Adrenal gland (tissue), 9 donors: ENCODE measurements at regions not wholly inside any gene's neighbourhood (a gene's known extent, or its start where the extent isn't known, plus 50 kb on each side); places are given as distances from the start of the nearest gene placed in this dataset.

ENCODE experiments used
- DNase-seq, 7 donors: peaks; one replicate each; pipeline ENCODE4 v3.0.0-alpha.2; 2019 to 2020
- H3K27ac ChIP-seq, 5 donors: fragments of 200-600 bp; sonication (generic) in 4 of 5; 1 replicate in 3 of 5; 2 replicates in 2 of 5; pipeline versions ENCODE4 v1.5.1 to v1.8.0; 2016 to 2020; ENCODE audit warnings: mild to moderate bottlenecking in 1 of 5
- H3K27me3 ChIP-seq: fragments of 200-600 bp; 2 replicates; pipeline ENCODE4 v1.8.0; 2021
- H3K36me3 ChIP-seq, 2 donors: fragments of 200-600 bp; replicated peaks in 1 of 2; 1 replicate in 1 of 2; 2 replicates in 1 of 2; pipeline versions ENCODE4 v1.5.1 to v1.8.0; 2018 to 2022
- H3K4me1 ChIP-seq, 2 donors: fragments of 200-600 bp; replicated peaks in 1 of 2; 1 replicate in 1 of 2; 2 replicates in 1 of 2; pipeline versions ENCODE4 v1.5.1 to v1.8.0; 2018 to 2021
- H3K4me3 ChIP-seq, 4 donors: fragments of 200-600 bp; sonication (generic) in 3 of 4; one replicate each; pipeline ENCODE4 v1.5.1; 2016 to 2018
- H3K9me3 ChIP-seq, 3 donors: fragments of 200-600 bp; sonication (generic) in 1 of 3; replicated peaks in 1 of 3; 1 replicate in 2 of 3; 2 replicates in 1 of 3; pipeline versions ENCODE4 v1.5.1 to v1.8.0; 2016 to 2021
- CTCF ChIP-seq, 6 experiments: fragments of 450-650 bp in 4 of 6; fragments of 200-600 bp in 2 of 6; sonication (generic) in 1 of 6; IDR thresholded peaks; 1 replicate in 5 of 6; 2 replicates in 1 of 6; pipeline versions ENCODE4 v1.5.1 to v1.8.0; 2016 to 2021; ENCODE audit warnings: antibody characterized with exemption in 6 of 6, mild to moderate bottlenecking in 2 of 6, moderate library complexity in 1 of 6
- POLR2A ChIP-seq, 2 donors: fragments of 450-650 bp; IDR thresholded peaks; one replicate each; pipeline ENCODE4 v1.6.1; 2017; ENCODE audit warnings: antibody characterized with exemption in 2 of 2, mild to moderate bottlenecking in 2 of 2, moderate library complexity in 1 of 2
- WGBS, 4 donors: extraction: QIAGEN DNeasy Blood & Tissue Kit in 2 of 4; methylation state at CpG; one replicate each; pipeline versions ENCODE4 v1.1.5 to v1.1.7; 2013 to 2017; 5-methylcytosine and 5-hydroxymethylcytosine counted together
- intact Hi-C, 2 donors: fragments of 100-400 bp; cut with DNase I; formaldehyde crosslinking; loops; one replicate each; pipeline versions ENCODE4 v1.14.1 to v1.15.0; 2022 to 2023
- donor health status: healthy with polysubstance abuse.
- donor health status: Bipolar disorder and iron deficiency.
- donor health status: DM: yes; HTN: yes; CAD: no.
- donor health status: DM: no; HTN: no; CAD: no.
- donor health status: DM: no; HTN: no; CAD: no.

- H3K4me1 ChIP-seq: no peaks in the 10 kb centered on the region
- 68 to 81% (median 78%) methylated on average over 5 of the region's 5 CpGs for WGBS, 4 donors
- no peak overlapping the region for H3K27ac ChIP-seq
- no peaks in the 10 kb centered on the region for H3K36me3 ChIP-seq
- no peaks in the 10 kb centered on the region for H3K9me3 ChIP-seq
- TF ChIP-seq CTCF (IDR thresholded peaks at IDR 0.05) (no peak), POLR2A (IDR thresholded peaks at IDR 0.05) (no peak)
- H3K27me3 ChIP-seq: no peaks in the 10 kb centered on the region
- H3K4me3 ChIP-seq: no peak overlapping the region
- intact Hi-C loops: no loop called here
- no peak for DNase-seq
These were observed 68.5 kb upstream of the SASH1 start for GRCh38 chr6:148273962-148274752.

- intact Hi-C loops: no loop called here
- TF ChIP-seq POLR2A (IDR thresholded peaks at IDR 0.05) (no peak), CTCF (IDR thresholded peaks at IDR 0.05) (no peak)
- 70 to 87% (median 78%) methylated on average over 2 of the region's 2 CpGs for WGBS, 4 donors
- Histone ChIP-seq H3K4me1 (no peaks in the 10 kb centered on the region), H3K36me3 (no peaks in the 10 kb centered on the region), H3K9me3 (no peaks in the 10 kb centered on the region), H3K27me3 (no peaks in the 10 kb centered on the region), H3K4me3 (no peak overlapping the region), H3K27ac (no peak overlapping the region)
- DNase-seq: no peak
These were observed 67.8 kb upstream of the SASH1 start for GRCh38 chr6:148274809-148275208.

GRCh38 chr6:148285205-148285604 is 57.4 kb upstream of the SASH1 start:
- H3K9me3 ChIP-seq: no peaks in the 10 kb centered on the region
- DNase-seq: no peak
- 70 to 83% (median 71%) methylated on average over 2 of the region's 2 CpGs for WGBS, 4 donors
- no peak overlapping the region for H3K27ac ChIP-seq
- no peaks in the 10 kb centered on the region for H3K27me3 ChIP-seq
- intact Hi-C loops: no loop called here
- no peaks in the 10 kb centered on the region for H3K4me1 ChIP-seq
- H3K4me3 ChIP-seq: no peak overlapping the region
- TF ChIP-seq CTCF (IDR thresholded peaks at IDR 0.05): no peak
- no peak for TF ChIP-seq POLR2A (IDR thresholded peaks at IDR 0.05)
- H3K36me3 ChIP-seq: no peaks in the 10 kb centered on the region

GRCh38 chr6:148286563-148286962 is 56.1 kb upstream of the SASH1 start:
- no peak for DNase-seq
- no peak overlapping the region for H3K4me3 ChIP-seq
- 62 to 85% (median 80%) methylated on average over 4 to 5 of the region's 5 CpGs for WGBS, 4 donors
- H3K4me1 ChIP-seq: no peaks in the 10 kb centered on the region
- no peak overlapping the region for H3K27ac ChIP-seq
- TF ChIP-seq POLR2A (IDR thresholded peaks at IDR 0.05) (no peak), CTCF (IDR thresholded peaks at IDR 0.05) (no peak)
- intact Hi-C loops: no loop called here
- no peaks in the 10 kb centered on the region for H3K36me3 ChIP-seq
- no peaks in the 10 kb centered on the region for H3K27me3 ChIP-seq
- H3K9me3 ChIP-seq: no peaks in the 10 kb centered on the region
